Mesodermal cell (in vitro differentiated cells): ENCODE measurements at regions not wholly inside any gene's neighbourhood (a gene's known extent, or its start where the extent isn't known, plus 50 kb on each side); places are given as distances from the start of the nearest gene placed in this dataset.

Source experiments
- H3K27ac ChIP-seq: 2 replicates; pipeline ENCODE4 v1.7.0; 2013; ENCODE audit warnings: mild to moderate bottlenecking, low read depth, low read length, moderate library complexity; ENCODE audit not compliant: severe bottlenecking
- H3K36me3 ChIP-seq: 2 replicates; pipeline ENCODE4 v1.7.1; 2013; ENCODE audit warnings: mild to moderate bottlenecking, low read length, moderate library complexity; ENCODE audit not compliant: control insufficient read depth, insufficient read depth
- H3K4me1 ChIP-seq: one replicate; pipeline ENCODE4 v1.7.1; 2013; ENCODE audit warnings: mild to moderate bottlenecking, low read length; ENCODE audit not compliant: insufficient read depth, control insufficient read depth, poor library complexity, severe bottlenecking
- H3K4me3 ChIP-seq: 2 replicates; pipeline ENCODE4 v1.7.0; 2013; ENCODE audit warnings: low read length, control low read depth, mild to moderate bottlenecking; ENCODE audit not compliant: insufficient read depth, poor library complexity, severe bottlenecking; ENCODE audit errors: extremely low read depth
- H3K9me3 ChIP-seq: 2 replicates; pipeline ENCODE4 v1.7.1; 2013; ENCODE audit warnings: mild to moderate bottlenecking, low read length, moderate library complexity; ENCODE audit not compliant: control insufficient read depth
- WGBS, 2 experiments: methylation state at CpG; one replicate each; pipeline ENCODE4 v1.1.5; 2013; ENCODE audit warnings: missing lambda C conversion rate in 2 of 2; ENCODE audit not compliant: insufficient coverage in 2 of 2; 5-methylcytosine and 5-hydroxymethylcytosine counted together

DNA sequence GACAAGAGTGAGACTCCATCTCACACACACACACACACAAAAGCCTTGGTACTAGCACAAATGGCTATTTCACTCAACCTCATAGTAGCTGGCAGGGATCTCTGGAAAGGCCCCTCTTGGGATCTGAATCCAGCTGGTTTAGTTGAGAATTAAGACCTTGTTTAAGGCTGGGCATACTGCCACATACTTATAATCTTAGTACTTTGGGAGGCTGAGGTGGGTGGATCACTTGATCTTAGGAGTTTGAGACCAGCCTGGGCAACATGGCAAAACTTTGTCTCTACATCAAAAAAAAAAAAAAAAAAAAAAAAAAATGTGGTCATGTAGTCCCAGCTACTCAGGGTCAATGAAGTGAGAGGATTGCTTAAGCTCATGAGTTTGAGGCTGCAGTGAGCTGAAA, 628.3 kb downstream of the MMUT start:
- no peak overlapping the region for H3K4me3 ChIP-seq
- H3K36me3 ChIP-seq, result no peaks in the 10 kb centered on the region
- H3K27ac ChIP-seq, result no peak overlapping the region
- H3K4me1 ChIP-seq, result no peaks in the 10 kb centered on the region
- H3K9me3 ChIP-seq, result no peaks in the 10 kb centered on the region

DNA sequence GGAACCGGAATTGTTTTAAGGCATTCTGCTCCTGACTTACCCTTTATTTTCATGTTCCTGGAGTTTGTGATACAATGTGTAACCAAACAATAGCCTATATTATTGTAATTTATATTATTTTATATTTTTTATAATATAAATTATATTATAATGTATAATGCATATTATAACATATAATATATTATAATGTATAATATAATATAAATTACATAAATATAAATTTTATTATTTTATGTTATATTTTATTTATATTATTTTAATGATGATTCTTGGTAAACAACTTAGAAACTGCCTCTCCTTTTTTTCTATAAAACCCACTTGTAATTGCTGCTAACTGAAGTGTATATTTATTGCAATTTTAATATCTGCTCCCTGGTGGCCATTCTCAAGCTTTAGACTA, 629.1 kb downstream of the MMUT start:
- no peak overlapping the region for H3K27ac ChIP-seq
- H3K9me3 ChIP-seq, result no peaks in the 10 kb centered on the region
- no peaks in the 10 kb centered on the region for H3K4me1 ChIP-seq
- no CpG with 5 or more reads among the region's 1 CpG for WGBS, 2 experiments
- no peak overlapping the region for H3K4me3 ChIP-seq
- H3K36me3 ChIP-seq, result no peaks in the 10 kb centered on the region

DNA sequence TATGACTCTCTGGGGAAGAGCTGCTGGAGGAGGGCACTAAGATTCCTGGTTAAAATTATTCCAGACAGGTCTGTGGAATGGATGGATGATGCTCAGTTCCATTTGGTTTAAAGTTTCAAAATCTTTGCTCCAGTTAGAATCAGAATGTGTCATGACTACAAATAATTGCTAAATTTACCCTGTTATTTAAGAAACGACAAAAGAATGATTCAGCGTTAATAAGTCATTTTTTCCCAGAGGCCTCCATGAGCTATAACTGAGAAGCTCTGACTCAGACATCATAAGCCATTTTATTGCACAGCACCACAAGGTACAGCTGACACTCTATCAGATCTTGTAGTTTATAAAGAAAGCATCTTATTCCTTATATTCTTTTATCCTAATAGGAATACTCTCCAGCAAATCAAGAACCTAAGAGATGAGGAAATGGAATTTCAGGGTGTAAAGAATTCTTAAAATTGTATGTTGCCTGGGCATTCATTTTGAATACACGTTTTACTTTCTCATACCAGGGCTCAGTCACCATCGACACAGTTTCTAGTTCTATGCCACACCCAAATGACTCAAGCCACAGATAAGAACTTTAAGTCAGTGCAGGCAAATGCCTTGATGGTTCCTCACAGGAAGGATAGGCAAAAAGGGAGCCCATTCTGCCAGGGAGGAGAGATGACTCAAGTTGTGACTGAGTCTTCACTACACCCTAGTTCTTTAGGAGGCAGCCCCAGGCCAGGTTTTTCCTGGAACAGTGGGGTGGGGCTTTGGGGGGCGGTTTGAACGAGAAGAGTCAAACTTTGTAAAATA, 636.0 kb downstream of the MMUT start:
- Histone ChIP-seq H3K27ac (peak overlapping the region; percentile 85), H3K4me1 (peaks cover 21% of the 10 kb centered on the region), H3K36me3 (no peaks in the 10 kb centered on the region), H3K4me3 (no peak overlapping the region), H3K9me3 (no peaks in the 10 kb centered on the region)
- 74 to 82% methylated on average over 3 to 5 of the region's 6 CpGs for WGBS, 2 experiments

DNA sequence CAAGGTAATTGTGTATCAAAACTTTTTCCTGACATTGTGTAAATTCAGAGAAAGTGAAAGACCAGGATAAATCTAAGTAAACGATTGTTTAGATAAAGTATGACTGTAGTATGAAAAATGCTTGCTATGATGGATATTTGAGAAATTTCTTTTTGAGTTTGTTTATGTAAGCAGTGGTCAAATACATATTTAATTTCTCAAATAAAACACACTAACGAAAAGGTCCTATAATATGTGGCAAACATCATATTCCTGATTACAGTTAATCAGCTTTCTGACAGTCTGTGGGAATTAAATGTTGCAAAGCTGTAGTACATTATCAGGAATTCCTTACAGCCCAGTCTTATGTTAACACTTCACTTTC, 636.9 kb downstream of the MMUT start:
- WGBS, 2 experiments, result 71 to 100% methylated on average over 1 of the region's 2 CpGs

DNA sequence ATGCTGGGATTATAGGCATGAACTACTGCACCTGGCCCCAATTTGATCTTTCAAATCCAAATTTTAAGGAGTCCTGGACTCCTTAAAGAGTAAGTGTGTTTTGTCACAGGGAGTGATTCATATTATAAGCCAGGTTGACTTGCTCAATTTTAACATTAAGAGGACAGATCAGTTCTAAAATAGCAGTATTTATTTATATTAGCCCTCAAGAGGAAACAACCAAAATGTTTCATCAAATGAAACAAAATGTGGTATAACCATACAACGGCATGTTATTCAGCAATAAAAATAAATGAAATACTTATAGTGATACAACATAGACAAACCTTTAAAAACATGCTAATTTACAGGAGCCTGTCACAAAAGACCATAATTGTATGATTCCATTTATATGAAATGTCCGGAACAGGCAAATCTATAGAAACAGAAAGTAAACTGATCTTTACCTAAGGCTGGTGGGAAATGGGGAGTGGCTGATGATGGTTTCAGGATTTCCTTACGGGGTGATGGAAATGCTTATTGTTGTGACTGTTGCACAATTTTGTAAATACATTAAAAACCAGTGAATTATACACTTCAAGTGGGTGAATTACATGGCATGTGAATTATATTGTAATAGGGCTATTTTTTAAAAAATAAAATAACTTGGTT, 637.4 kb downstream of the MMUT start:
- Histone ChIP-seq H3K36me3 (no peaks in the 10 kb centered on the region), H3K4me3 (no peak overlapping the region), H3K4me1 (peaks cover 21% of the 10 kb centered on the region), H3K9me3 (no peaks in the 10 kb centered on the region), H3K27ac (no peak overlapping the region)
- no CpG with 5 or more reads among the region's 3 CpGs for WGBS, 2 experiments

More for the DNA sequence above, 636.9 kb downstream of the MMUT start:
- no peak overlapping the region for H3K27ac ChIP-seq
- H3K36me3 ChIP-seq, result no peaks in the 10 kb centered on the region
- H3K4me3 ChIP-seq, result no peak overlapping the region
- no peaks in the 10 kb centered on the region for H3K9me3 ChIP-seq
- peaks cover 21% of the 10 kb centered on the region for H3K4me1 ChIP-seq

- Histone ChIP-seq H3K4me1 (no peaks in the 10 kb centered on the region), H3K9me3 (no peaks in the 10 kb centered on the region), H3K36me3 (no peaks in the 10 kb centered on the region), H3K27ac (no peak overlapping the region), H3K4me3 (no peak overlapping the region)
Measured at GRCh38 chr6:48818052-48818412, 645.0 kb downstream of the MMUT start.

- no peaks in the 10 kb centered on the region for H3K9me3 ChIP-seq
- no peak overlapping the region for H3K27ac ChIP-seq
- no peaks in the 10 kb centered on the region for H3K36me3 ChIP-seq
- 33% methylated on average over 1 of the region's 4 CpGs; no CpG with 5 or more reads in 1 of the 2 experiments for WGBS, 2 experiments
- no peak overlapping the region for H3K4me3 ChIP-seq
- H3K4me1 ChIP-seq, result no peaks in the 10 kb centered on the region
Measured at GRCh38 chr6:48817333-48818051, 645.6 kb downstream of the MMUT start.

GRCh38 chr6:48814957-48815356, 648.1 kb downstream of the MMUT start:
- Histone ChIP-seq H3K4me1 (no peaks in the 10 kb centered on the region), H3K27ac (no peak overlapping the region), H3K9me3 (no peaks in the 10 kb centered on the region), H3K4me3 (no peak overlapping the region), H3K36me3 (no peaks in the 10 kb centered on the region)

DNA sequence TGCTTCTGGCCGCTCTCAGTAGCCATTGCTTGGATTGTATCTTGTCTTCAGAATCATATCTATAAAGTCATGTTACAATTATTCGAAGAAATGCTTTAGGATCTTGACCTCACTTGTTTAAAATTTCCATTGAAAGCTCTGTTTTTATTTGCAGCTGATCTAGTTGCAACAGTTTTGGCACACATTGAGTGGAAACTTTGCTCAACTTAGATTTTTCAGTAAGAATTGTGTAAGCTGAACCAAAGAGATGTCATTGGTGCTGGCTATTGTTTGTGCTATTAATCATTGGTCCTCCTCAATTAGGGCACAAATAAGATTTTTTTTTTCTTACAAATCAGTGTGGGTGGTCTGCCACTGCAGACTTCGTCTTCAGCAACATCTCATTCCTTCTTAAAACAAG, 649.2 kb downstream of the MMUT start:
- Histone ChIP-seq H3K27ac (no peak overlapping the region), H3K9me3 (no peaks in the 10 kb centered on the region)

DNA sequence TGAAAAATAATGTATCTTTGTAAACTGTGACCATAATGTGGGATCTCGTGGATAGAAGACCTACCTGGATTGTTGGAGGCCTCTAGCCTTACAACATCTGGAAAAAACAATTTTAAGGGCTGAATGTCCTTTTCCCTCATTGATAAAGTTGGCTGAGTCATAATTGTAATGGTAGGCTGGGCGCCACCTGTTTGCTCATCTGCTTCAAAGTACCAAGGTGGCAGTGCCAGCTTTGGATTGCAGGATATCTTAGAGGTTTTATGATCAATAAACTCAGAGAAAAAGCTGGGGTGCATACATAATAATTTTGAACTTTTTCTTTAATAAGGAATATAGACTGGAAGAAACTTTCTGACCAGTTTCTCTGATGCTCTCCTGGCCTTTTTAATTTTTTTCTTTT, 653.4 kb downstream of the MMUT start:
- Histone ChIP-seq H3K9me3 (no peaks in the 10 kb centered on the region), H3K36me3 (no peaks in the 10 kb centered on the region), H3K4me1 (no peaks in the 10 kb centered on the region), H3K4me3 (no peak overlapping the region), H3K27ac (no peak overlapping the region)
- 75 to 100% methylated on average over 1 to 2 of the region's 2 CpGs for WGBS, 2 experiments

More for the DNA sequence above, 649.2 kb downstream of the MMUT start:
- Histone ChIP-seq H3K4me1 (no peaks in the 10 kb centered on the region), H3K36me3 (no peaks in the 10 kb centered on the region), H3K4me3 (no peak overlapping the region)
- 79 to 100% methylated on average over 1 to 2 of the region's 3 CpGs for WGBS, 2 experiments

DNA sequence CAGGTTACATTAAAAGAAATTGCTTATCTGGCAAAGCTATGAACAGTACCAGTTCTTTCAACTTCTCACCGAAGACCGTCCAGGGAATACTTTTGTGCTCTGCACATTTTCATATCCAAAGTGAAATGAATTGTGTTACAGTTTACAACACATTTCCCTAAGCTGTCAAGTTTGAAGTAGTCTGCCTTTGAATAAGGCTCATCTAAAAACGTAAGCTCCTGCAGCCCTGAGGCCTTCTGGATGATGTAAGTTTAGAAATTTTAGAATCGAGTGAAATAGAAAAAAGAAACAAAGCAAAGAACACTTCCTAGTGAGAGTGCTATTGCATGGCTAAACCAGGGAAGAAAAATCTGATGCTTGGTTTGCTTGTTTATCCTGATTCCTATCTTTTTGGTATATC, 653.8 kb downstream of the MMUT start:
- H3K4me3 ChIP-seq, result no peak overlapping the region
- no peaks in the 10 kb centered on the region for H3K36me3 ChIP-seq
- 83 to 100% methylated on average over 1 to 2 of the region's 4 CpGs for WGBS, 2 experiments
- H3K4me1 ChIP-seq, result no peaks in the 10 kb centered on the region
- H3K9me3 ChIP-seq, result no peaks in the 10 kb centered on the region
- no peak overlapping the region for H3K27ac ChIP-seq
